ENCODE measurements at regions not wholly inside any gene's neighbourhood (a gene's known extent, or its start where the extent isn't known, plus 50 kb on each side); places are given as distances from the start of the nearest gene placed in this dataset.
A peak's percentile ranks its signal among the peaks of the same experiment; 100 is the strongest.
"Not testable (repeated sequence)": the region's sequence is repeated elsewhere in the genome, so short reads cannot be mapped to it uniquely, and the experiment has no call there.

DNA sequence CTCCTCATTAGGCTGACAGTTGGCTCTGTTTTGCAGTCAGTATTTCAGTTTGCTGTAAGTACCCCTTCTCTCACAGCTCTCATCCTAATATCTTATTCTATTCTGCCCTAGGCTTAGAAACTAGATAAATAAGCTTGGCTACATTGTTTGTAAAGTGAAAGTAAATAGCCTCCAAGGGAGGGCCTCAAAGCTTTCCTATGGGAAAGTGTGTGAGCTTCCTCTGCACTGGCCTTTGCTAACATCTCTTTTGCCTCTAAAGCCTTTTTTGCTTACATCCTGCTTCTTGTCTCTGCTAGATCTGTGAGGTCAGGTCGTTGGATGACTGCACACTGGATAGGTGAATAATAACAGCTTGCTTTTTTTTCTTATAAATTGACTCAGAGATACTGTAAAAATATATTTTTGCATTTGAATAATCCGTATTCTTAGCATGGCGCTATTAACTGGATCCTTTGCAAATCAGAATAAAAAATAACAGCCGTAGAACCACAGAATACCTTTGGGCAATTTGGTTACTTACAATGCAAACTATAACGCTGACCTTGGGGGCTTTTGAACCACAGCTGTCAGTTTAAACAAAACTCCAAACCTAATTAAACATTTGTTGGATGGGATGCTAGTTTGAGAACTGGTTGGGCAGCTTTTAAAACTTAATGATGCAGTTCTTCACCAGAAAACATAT is 55.1 kb downstream of the TTC6 start:
- DNase-seq (ENCODE audit: low read depth), result no peak

DNA sequence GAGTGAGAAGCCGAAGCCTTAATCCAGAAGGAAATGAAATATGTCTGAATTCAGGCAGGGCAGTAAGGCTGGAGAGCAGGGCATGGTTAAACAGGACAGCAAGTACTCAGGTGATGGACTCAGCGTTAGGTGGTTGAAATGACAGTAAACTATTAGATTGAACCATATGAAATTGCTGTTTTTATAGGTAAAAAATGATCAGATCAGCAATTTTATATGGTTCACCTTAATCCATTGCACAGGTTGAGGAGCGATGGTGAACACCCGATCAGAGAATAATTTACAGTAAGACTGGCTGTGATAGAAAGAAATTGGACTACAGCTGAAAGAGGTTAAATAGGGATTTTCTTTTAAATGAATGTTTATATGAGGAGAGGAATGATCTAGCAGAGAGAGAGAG is 56.6 kb downstream of the TTC6 start:
- no peak for DNase-seq (ENCODE audit: low read depth)

DNA sequence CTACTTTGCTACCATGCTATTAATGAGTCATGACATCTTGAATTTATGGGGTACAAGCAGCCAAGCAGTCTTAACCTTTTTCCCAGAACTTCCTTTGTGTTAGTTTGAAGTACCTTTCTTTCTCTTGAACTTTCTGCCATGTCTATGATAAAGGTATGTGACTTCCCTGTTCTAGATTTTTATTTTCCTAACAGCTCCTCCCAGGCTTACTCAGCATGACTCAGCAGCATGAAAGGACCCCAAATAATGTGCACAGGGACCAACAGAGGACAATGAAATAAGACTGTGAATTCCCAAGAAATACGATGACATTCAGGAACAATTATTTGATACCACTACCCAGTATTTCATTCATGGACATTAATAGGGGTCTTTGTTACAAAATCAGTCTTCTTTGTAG is 60.0 kb downstream of the TTC6 start:
- no peak for DNase-seq (ENCODE audit: low read depth)

DNA sequence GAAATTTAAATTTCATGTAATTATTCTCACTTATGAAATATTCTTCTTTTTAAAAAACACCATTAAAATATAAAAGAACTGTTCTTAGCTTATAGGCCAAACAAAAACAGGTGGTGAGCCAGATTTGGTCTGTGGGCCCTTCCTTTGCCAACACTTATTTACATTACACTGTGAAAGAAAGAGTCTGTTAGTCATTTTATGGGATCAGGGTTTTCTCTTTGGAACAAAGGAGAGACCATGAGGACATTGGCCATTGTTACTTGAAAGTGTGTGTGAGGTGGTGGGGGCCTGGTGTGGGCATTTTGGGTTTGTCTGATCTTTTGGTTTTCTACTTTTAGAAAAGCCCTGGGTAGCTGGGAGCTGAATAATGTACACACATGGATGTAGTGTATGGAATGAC is 62.7 kb downstream of the TTC6 start:
- no peak for DNase-seq (ENCODE audit: low read depth)

DNA sequence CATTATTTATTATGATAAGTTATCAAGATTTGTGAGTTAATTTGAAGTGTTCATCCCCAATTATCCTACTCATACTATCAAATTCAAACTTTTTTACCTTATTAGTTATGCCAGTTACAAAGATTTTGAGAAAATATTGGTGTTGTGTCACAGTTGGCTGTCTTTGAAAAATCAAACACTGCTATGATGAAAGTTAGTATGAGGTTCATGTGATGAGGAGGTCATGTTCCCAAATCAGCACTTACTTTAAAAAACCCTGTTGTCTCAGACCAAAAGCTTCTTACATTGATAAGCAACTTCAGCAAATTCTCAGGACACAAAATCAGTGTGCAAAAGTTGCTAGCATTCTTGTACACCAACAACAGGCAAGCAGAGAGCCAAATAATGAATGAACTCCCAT is 68.1 kb downstream of the TTC6 start:
- no peak for DNase-seq (ENCODE audit: low read depth)

DNA sequence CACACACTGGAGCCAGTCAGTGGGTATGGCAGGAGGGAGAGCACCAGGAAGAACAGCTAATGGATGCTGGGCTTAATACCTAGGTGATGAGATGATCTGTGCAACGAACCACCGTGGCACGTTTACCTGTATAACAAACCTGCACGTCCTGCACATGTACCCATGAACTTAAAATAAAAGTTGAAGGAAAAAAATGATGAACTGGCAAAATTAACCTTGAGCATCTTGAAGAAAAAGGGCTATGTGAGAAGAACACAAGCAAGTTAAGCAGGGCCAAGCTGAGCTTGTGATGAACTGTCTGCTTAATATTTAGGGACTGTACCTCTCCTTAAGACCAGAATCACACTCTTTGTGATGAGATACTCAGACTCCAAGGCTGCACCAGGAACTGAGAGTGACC is 70.0 kb downstream of the TTC6 start:
- DNase-seq (ENCODE audit: low read depth), result no peak

DNA sequence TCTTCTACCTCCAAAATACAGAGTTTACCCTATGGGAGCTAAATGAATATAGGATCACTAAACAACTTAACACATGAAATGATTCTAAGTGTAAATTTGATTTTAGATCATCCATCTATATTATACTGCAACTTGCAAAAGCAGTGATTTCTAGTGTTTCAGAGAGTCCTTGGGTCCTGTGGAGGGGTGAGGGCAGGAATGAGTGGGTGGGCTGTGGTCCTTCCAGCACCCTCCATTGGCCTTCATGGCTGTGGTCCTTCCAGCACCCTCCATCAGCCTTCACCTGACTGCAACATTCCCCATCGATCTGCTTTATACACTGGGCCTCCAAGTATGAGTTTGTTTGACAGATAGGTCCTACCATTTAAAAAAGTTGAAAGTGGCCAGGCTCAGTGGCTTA is 70.5 kb downstream of the TTC6 start:
- no peak for DNase-seq (ENCODE audit: low read depth)

DNA sequence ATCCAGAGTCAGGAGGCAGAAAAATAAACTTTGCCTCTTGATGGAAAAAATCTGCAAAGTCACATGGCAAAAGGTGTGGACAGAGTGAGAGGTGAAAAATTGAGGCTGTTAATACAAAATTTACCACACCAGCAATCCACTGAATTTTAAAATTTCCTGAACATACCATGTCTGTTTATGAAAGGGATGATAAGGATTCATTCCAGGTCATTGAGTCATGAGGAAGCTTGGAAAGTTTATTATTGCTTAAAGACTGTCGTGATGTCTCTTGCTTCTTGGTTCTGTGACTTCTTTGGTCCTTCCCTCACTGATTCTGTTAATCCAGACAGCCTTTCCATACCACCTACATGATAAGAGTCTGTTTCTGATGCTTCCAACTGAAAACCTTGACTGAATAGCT is 73.2 kb downstream of the TTC6 start:
- peak; percentile 24 for DNase-seq (ENCODE audit: low read depth)

DNA sequence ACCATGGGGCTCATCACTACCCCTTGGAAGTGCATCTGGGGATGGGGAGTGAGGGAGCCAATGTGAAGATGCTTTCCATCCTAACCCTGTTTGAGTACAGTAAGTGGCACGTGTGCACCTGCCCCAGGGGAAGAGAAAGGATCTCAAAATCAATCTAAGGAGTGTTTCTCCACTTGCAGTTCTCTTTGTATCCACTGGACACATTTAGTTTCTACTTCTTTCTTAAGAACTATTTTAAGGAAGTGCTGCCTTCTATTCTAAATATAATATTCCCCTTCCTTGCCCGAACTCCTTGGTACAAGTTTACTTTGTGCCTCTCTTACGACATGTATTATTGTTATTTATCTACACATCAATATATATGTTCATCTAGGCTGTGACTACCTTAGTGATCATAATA is 73.8 kb downstream of the TTC6 start:
- DNase-seq (ENCODE audit: low read depth), result no peak

DNA sequence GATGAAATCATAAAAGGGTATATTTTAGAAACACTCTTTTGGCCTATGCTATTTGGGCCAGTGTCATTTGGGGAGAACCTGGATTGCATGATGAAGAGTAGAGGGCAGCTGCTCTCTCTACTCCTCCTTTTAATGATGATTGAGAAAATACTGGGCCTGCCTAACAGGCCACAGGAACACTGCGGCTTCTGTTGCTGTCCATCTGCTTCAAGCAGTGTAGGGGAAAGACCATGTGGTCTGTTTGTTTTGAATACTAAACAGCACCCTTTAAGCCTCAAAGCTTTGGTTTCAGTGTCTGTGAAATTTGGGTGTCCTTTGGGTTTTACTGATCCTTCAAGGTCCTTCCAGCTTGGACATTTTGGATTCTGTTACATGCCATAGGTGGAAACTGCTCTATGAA is 78.0 kb downstream of the TTC6 start:
- no peak for DNase-seq (ENCODE audit: low read depth)

DNA sequence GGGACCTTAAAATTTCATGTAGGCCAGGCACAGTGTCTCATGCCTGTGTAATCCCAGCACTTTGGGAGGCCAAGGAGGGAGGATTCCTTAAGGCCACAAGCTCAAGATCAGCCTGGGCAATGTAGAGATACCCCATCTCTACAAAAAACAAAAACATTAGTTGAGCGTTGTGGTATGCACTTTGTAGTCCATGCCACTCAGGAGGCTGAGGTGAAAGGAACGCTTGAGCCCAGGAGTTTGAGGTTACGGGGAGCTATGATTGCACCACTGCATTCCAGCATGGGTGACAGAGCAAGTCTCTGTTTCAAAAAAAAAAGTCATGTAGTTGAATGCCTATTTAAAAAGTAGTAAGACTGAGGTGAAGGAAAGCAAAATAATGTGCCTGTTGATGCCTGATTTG is 83.5 kb downstream of the TTC6 start:
- no peak for DNase-seq (ENCODE audit: low read depth)

DNA sequence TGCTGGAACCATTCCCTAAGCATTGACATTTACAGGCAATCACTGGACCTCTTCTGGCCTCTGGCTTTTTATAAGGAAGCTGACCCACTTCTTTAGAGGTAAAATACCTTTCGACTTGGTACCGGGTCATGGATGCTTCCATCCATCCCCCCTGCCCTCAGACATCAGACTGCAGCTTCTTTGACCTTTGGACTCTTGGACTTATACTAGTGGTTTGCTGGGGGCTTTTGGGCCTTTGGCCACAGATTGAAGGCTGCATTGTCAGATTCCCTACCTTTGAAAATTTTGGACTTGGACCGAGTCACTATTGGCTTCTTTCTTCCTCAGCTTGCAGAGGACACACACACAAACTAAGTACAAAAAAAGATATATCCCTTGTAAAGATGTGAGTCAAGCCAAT is 86.1 kb downstream of the TTC6 start:
- no peak for DNase-seq (ENCODE audit: low read depth)

DNA sequence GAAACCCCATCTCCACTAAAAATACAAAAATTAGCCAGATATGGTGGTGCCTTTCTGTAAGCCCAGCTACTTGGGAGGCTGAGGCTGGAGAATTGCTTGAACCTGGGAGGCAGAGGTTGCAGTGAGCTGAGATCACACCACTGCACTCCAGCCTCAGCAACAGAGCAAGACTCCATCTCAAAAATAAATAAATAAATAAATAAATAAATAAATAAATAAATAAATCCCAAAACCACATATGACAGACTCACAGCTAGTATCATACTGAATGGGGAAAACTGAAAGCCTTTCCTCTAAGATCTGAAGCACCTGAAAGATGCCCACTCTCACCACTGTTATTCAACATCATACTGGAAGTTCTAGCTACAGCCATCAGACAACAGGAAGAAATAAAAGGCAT is 97.3 kb downstream of the TTC6 start:
- DNase-seq (ENCODE audit: low read depth), result not testable (repeated sequence)

DNA sequence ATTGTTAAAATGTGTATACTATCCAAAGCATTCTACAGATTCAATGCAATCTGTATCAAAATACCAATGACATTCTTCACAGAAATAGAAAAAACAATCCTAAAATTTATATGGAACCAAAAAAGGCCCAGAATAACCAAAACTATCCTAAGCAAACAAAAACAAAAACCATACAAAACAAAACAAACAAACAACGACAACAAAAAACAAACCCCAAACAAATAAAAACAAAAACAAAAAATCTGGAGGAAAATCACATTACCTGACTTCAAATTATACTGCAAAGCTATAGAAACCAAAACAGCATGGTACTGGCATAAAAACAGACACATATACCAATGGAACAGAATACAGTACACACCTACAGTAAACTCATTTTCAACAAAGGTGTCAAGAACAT is 98.0 kb downstream of the TTC6 start:
- not testable (repeated sequence) for DNase-seq (ENCODE audit: low read depth)

DNA sequence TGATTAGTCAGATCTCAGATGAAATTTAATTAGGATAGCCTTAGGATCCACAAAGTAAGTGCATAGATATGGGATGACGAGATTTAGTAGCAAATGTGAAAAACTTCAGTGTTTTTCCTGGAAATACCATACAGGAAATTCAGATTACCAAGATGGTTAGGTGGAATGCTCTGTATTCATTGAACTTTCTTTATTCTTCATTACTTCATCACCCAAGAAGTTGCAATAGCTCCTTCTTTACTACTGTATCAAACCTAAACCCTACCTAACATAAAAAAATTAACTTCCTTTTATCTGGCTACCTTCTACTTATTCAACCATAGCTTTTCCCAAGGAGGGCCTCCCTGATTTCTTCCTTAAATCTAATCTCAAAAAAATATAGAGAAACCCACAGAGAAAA is 100.4 kb downstream of the TTC6 start:
- DNase-seq (ENCODE audit: low read depth), result peak; percentile 45

DNA sequence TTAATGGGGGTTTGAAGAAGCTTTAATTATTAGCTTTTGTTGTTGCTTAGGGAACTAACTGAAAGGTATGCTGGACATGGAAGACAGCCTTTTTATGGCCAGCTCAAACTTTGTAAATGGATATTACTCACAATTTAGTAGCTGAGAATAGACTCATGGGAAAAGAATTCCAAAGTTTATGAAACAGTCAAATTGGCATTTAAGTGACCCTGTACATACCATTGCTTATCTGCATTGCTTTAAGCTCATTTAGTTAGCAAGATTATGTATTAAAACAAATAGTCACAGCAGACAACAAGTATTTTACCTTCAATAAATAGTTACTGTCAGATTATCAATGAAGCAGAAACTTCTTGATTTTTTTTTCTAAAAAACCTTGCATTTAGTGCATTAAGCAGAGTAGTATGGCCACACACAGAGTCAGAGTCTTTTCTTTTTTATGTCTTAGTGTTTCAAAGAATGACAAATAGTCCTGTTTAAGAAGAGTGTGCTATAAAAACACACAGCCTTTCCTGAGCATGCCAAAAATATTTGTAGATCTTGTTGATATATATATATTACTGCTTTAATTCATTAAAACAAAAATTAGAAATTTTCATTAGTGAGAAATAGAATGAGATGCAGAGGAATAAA is 102.2 kb downstream of the TTC6 start:
- peak; percentile 67 for DNase-seq (ENCODE audit: low read depth)

DNA sequence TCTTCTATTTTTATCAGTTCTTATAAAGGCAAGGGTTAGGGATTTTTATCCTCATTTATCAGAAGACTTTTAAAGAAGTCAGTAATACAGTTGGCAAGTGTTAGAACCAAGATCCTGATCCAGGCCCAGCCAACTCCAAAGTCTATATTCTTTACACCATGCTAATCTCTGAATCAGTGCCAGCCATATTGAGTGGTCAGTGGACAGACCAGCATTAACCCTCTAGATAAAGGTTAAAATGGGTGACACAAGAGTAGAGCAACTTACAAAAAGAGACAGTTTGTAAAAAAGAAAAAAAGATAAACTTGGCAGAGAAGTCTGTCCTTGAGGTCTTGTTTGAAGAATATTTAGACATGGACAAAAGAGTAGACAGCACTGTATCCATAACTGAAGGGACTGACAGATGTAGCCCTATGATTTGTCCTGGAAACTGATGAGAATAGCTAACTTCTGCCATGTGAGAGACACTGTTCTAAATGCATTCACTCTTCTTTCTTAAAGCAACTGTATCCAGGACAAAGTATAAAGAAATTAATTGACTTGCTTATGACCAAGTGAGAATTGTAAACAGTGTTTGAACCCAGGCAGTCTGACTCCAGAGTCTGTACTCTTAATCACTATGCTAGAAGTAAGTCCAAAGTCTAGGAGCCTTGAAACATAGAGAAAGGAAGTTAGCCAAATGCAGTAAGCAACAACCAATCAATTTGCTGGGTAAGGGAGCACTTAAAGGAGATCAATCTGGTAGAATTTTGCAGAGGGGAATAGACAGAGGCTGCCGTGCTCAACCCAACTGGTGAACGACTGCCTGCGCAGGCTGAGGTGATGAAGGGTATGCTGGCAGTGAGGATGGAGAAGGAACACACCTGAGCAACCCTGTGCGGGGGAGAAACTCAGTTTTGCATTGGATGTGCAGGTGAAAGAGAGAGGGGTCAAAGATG is 103.7 kb downstream of the TTC6 start:
- DNase-seq (ENCODE audit: low read depth), result no peak

DNA sequence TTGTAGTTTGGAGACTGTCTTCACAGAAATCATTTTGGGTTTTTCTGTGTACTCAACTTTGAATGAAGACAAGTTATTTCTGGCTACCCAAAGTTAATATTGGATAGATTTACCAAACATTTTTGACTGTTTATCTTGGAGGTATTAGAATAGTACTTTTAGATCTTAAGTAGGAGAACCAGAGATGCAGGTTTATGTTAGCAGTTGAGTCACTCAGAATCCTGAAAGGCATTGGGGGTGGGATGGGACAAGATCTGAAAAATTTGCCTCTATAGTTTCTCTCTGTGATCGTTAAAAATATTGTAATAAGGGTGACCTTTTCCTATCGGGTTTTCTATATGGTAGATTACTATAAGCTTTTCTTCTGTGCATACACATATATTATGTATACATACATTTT is 112.3 kb downstream of the TTC6 start:
- DNase-seq (ENCODE audit: low read depth), result no peak

DNA sequence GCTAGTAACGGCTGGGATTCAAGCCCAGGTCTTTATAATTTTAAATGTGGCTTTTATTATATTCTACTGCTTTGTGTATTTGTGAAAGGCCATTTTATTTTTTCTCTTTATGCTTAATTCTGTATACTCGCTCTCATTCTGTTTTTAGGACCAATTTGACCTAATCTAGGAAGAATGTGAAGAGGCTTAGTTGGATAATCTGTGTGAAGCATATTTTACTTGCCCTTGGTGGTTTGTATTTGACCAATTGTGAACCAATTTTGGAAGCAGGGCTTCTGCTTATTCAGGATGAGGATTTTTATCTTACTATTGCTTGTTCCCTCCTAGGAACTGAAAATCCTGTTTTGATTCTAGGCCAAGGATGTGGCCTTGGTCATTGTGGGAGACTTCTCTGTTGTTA is 113.1 kb downstream of the TTC6 start:
- no peak for DNase-seq (ENCODE audit: low read depth)

DNA sequence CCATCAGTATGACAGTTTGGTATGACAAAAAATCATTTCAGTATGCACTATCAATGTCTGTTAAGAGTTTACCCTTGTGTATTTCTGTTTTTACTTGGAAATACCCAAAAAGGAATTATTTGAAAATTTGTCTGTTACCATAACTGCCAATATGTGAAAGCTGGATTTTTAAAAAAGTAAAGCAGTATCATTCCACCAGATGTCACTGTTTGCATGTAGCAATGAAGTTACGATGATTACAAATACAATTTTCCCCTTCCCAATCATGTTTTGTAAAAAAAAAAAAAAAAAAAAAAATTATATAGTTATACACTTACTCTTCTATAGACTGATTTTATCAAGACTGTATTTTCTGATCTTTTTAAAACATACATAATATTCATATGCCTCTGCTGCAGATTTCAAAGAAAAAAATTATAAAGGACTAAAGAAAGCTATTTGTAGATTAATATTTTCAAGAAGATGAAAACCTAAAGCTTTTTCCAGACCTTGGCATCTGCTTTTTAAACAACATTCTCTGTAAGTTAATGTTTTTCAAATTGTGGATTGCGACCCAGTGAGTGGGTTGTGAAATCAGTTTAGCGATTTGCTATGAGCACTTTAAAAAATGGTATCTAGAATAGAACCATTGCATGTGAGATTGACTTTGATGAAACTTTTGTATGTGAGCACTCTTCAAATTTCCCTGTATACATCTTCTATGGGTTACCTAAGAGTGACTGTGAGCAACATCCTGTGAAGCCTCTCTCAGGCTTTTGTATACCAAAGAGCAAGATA is 114.2 kb downstream of the TTC6 start:
- no peak for DNase-seq (ENCODE audit: low read depth)

DNA sequence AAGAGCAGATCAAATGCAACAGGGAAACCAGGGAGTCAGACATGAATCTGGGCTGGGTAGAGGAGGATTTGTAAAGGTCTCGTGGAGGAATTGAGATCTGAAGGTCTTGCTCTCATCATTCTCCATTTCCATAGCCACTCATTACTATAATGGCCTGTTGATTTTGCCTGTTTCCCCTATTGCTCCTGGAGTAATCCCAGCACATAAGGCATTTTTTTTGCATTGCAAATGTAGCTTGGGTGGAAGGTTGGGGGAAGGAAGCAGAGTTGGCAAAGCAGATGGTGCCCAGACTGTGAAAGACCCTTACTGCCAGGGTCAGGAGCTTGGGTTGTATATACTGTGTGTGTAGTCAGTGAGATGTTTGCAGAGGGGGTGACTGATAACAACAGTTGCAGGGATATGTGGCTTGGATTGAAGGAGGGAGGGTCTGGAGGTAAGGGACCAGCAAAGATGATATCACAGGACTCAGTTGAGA is 116.0 kb downstream of the TTC6 start:
- DNase-seq (ENCODE audit: low read depth), result no peak

DNA sequence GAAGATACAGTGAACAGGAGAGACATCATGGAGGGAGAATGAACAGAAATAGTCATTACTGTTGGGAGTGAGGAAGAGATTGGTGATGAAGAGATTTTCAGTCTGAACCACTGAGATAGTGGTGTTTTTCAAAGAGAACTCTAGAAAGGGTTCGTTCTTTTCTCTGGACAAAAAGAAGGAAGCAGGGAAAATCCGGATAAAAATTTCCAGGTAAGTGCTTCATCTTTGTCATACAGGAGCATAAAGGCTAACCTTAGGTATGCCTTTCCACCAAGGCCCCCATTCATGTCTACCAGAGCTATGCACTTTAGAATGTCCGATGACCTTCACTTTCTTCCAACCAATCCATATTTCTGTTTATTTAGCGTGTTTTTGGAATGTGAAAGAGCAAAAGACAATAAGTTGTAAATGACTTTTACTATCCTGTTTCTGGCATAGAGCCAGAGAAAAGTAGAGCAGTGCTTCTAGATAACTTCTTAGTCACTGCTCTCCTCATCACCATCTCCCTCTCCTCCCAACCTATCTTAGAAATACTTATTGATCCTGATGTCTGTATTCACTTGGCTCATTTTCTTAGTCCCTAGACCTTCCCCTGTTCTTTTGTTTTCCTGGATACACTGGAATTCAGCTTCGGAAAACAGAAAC is 116.5 kb downstream of the TTC6 start:
- DNase-seq (ENCODE audit: low read depth), result no peak
